ENCODE measurements at regions not wholly inside any gene's neighbourhood (a gene's known extent, or its start where the extent isn't known, plus 50 kb on each side); places are given as distances from the start of the nearest gene placed in this dataset.

GRCh38 chr6:163724196-163724595 lies 309.7 kb downstream of the QKI start:
- no peak for DNase-seq

DNA sequence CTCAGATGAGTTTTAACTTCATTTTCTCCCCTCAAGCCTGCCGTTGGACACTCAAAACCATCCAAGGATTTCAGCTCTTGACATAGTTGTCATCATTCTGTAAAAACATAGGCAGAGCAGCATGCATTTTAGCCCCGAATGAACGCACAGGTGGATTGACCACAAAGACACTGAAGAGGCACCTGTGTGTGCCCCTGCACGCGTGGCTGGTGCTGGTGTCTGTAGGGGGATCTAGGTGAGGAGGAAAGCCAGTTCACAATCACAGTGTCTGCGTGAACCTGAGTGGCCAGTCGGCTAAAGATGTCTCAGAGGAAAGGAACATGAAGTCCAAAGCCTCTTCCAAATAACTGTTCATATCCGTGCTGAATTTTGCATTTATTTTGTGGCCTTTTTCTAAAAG lies 309.2 kb downstream of the QKI start:
- no peak for DNase-seq

DNA sequence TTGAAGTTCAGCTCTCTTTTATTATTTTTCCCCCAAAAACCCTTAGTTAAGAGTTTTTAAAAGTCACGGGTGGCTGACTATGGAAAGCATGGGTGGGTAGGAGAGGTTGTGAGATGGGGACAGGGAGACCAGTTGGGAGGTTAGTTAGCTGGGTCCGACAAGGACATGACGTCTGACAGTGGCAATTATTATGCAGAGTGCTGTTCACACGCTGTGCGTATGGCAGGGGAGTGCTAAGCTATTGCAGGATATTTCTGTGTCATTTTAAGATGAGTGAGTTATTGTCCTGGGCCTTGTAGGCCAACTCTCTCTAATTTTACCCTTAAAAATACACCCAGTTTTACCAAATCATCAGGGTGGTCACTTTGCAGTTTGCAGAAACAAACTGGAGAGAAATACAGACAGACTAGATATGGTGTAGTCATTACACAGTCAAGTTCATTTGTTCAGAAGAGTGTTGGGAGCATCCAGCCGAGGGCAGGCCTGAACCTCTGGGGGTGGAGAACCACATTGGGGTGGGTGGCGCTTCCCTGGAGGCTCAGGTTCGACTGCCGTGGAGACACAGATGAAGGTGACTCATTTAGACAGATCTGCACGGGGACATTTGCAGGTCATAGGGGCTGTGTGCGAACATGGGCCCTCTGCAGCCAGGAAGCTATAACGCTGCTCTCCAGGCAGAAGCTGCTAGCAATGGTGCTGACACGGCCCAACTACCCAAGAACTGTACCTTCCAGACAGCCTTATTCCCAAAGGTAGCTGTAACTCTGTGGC lies 307.6 kb downstream of the QKI start:
- DNase-seq = no peak

DNA sequence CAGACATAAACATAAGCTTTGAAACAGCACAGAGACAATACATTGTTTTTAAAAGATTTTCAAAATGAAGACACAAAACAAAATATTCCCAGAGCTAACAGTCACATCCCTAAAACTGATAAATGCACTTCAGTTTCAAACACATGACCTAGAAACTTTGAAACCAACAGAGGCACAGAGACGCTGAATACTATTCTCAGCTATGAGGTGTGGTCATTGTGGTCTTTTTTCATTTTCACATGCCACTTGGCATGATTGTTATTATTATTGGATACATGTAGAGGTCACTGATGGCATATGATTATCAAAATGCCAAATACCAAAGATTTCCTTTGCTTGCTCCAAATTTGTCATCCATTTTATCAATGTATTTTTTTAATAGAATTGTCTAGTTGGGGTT lies 306.9 kb downstream of the QKI start:
- DNase-seq = no peak

DNA sequence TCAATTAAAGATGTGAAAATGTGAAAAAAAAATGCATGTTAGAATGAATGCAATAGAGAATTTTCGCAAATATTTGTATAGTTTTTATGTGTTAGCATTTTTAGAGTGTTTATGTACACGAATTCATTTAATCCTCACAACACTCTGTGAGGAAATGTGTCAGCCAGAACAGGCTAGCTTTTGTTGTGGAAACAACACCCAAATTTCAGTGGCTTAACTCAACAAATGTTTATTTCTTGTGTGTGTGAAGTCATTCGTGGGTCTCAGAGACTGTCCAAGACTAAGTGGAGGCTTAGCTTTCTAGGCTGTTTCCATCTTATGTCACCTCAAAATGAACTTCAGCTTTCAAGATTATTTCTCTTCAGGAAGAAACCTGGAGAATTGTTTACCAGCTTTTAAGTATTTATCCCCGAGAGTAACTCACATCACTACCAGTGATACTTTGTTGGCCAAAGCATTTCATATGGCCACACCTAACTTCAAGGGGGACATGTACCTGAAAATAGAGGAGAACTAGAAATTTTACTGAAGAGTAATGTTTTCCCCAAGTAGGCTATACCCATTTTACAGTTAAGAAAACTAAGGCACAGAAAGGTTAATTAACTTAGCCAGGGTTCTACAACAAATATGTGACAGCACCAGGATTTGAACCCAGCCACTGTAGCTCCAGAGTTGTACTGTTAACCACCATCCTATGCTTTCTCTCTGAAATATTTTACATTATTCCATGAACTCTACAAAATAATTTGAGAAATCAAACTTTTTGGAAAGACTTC lies 306.1 kb downstream of the QKI start:
- no peak for DNase-seq

GRCh38 chr6:163720005-163720404 lies 305.5 kb downstream of the QKI start:
- no peak for DNase-seq

GRCh38 chr6:163719028-163719742 lies 304.7 kb downstream of the QKI start:
- no peak for DNase-seq

DNA sequence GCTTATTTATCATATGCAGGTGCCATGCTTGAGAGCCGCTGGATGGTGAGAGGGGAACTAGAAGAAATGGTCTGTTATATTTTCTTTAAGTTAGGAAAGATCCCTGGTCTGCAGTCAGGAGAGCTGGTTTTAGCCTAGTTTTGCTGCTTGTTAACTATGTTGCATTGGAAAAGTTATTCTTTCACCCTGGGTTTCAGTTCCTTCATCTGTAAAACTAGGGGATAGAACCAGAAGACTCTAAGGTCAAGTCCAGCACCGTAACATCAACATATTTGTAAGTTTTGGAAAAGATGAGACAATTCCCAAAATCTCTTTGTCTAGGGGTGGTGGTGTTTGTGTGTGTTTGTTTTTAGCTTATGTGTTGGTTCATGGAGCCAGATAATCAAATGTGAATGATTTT lies 304.0 kb downstream of the QKI start:
- no peak for DNase-seq

DNA sequence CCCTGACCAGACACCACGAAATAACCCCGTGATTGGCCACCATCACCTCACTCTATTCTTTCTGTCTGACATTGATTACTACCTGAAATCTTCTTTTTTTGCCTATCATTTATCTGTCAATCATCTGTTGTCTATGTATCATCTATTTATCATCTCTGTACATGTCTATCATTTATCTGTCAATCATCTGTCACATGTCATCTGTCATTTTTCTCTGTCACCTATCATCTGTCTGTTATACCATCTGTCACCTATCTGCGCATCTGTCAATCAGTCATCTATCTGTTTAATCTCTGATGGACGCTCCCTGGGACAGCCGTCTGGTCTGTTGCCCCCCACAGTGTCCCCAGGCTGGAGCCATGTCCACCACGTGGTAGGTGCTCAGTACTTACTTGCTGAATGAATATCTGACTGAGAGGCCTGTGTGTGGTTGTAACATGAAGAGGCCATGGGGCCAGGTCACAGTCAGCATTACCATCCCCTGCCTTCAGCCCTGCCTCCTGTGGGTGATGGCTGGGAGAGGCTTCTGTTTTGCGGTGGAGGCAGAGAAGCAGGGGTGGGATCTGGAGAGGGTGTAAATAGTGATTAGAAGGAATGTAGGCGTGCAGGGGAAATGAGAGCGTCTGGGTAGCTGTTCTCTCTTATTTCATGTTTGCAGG lies 302.7 kb downstream of the QKI start:
- no peak for DNase-seq

DNA sequence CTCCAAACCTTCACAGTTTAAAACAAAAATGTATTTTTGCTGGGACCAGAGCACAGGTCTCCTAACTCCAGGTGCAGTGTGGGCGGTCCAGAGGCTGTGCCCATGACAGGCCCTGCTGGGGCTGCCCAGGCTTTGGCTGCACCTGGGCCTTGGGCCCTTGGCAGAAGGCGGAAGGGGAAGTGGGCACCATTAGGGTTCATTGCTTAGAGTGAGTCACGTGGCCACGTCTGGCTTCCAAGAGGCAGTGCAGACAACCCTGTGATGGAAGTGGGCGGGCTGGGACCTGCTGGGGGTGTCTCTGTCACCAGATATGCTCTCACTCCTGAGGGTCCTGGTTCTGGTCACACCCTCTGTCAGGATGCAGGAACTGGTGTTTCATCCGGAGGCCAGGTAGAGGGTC lies 302.2 kb downstream of the QKI start:
- no peak for DNase-seq

- DNase-seq = no peak
Observed at GRCh38 chr6:163715846-163716245, 301.3 kb downstream of the QKI start.

DNA sequence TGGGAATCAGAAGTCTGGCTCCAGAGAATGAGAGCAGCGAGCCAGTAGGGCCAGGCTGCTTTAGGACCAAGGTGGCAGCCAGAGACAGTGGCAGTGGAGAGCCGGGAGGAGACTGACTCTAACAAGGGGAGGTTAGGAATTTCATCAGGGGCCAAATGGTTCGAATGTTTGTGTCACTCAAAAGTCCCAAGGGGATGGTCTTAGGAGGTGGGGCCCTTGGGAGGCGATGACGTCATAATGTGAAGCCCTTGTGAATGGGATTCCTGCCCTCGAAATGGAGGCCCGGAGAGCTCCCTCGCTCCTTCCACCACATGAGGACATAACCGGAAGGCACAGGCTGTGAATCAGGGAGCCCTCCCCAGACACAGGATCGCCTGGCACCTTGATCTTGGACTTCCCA lies 299.7 kb downstream of the QKI start:
- no peak for DNase-seq

DNA sequence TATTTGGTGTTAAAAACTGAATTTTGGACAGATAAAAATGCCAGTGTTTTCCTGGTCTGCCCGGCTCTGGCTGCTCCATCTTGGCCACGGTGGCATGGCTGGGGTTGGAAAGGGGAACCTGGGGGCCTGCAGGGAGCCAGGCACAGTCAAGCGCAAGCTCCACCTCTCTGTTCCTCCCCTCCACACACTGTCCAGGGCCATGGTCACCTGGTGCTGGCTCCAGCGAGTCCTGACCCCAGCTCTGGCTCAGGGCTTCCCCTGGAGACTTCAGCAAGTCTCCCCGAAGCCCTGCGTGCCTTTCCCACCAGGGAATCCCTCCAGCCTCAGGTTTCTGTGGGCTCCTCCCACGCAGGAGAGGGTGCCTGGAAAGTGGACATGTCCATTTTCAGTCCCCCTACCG lies 298.5 kb downstream of the QKI start:
- DNase-seq = no peak

GRCh38 chr6:163712566-163712961 lies 298.0 kb downstream of the QKI start:
- no peak for DNase-seq

- no peak for DNase-seq
Observed at GRCh38 chr6:163711615-163712565, 297.4 kb downstream of the QKI start.

GRCh38 chr6:163710532-163711470 lies 296.3 kb downstream of the QKI start:
- DNase-seq = no peak

GRCh38 chr6:163709693-163710092 lies 295.2 kb downstream of the QKI start:
- no peak for DNase-seq

DNA sequence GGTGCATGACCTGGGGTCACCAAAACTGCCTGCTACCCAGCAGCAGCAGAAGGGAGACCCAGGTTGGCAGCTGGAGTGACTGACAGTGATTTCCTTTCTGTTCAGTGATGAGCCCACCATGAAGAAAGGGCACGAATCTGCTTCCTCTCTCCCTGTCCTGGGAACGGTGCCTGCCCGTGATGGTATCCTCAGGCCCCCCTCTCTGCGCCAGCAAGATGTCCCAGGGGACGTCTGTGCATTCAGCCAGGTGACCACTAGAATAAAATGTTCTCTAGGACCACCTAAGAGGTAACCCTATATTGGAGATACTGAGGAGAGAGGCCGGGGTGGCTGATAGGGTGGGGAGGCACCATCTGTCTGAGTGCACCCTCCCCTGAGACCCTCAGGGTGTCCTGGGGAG lies 294.7 kb downstream of the QKI start:
- DNase-seq = no peak

GRCh38 chr6:163708466-163708865 lies 293.9 kb downstream of the QKI start:
- DNase-seq = no peak

- DNase-seq = no peak
Observed at GRCh38 chr6:163707387-163708355, 293.2 kb downstream of the QKI start.
